ENCODE measurements at regions not wholly inside any gene's neighbourhood (a gene's known extent, or its start where the extent isn't known, plus 50 kb on each side); places are given as distances from the start of the nearest gene placed in this dataset.

DNA sequence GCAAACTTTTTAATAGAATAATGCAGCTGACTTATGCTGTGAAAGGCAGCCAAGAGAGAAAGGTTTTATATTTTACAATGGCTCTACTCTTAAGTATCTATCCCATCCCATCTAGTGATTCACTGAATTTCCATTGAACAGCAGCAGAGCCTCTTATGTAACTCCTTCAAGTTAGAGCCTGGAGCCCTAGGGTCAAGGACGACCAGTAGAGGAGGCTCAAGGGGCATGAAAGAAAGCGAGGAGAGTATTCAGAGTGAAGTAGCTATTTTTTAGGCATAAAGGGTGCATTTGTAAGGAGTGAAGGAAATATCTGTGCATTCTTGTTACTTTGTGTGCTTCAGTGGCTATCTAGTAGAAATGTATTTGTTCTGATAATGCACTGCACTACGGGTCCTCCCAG lies 180.2 kb upstream of the TPK1 start:
- no peaks in the 10 kb centered on the region for H3K27me3 ChIP-seq (ENCODE audit: low read length)
- no peaks in the 10 kb centered on the region for H4K20me1 ChIP-seq (ENCODE audit: low read depth, low read length)
- H3K36me3 ChIP-seq (ENCODE audit: low read length), result no peaks in the 10 kb centered on the region
- H3K9me3 ChIP-seq (ENCODE audit: insufficient read depth, low read length), result no peaks in the 10 kb centered on the region
- no peaks in the 10 kb centered on the region for H3F3A ChIP-seq (ENCODE audit: insufficient read depth)
- no peak overlapping the region for H3K27ac ChIP-seq (ENCODE audit: low read depth, low read length)
- no peaks in the 10 kb centered on the region for H3K9me2 ChIP-seq (replicated peaks; ENCODE audit: insufficient read depth, low read length)
- H3K4me3 ChIP-seq (ENCODE audit: insufficient read depth, low read length, poor library complexity, severe bottlenecking), result no peak overlapping the region
- no peak overlapping the region for H3K9ac ChIP-seq (ENCODE audit: low read length)
- TF ChIP-seq EZH2phosphoT487 (conservative IDR thresholded peaks at IDR 0.05; ENCODE audit: low read length), result no peak
- TF ChIP-seq, protein P1, sequence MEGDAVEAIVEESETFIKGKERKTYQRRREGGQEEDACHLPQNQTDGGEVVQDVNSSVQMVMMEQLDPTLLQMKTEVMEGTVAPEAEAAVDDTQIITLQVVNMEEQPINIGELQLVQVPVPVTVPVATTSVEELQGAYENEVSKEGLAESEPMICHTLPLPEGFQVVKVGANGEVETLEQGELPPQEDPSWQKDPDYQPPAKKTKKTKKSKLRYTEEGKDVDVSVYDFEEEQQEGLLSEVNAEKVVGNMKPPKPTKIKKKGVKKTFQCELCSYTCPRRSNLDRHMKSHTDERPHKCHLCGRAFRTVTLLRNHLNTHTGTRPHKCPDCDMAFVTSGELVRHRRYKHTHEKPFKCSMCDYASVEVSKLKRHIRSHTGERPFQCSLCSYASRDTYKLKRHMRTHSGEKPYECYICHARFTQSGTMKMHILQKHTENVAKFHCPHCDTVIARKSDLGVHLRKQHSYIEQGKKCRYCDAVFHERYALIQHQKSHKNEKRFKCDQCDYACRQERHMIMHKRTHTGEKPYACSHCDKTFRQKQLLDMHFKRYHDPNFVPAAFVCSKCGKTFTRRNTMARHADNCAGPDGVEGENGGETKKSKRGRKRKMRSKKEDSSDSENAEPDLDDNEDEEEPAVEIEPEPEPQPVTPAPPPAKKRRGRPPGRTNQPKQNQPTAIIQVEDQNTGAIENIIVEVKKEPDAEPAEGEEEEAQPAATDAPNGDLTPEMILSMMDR (IDR thresholded peaks at IDR 0.05; ENCODE audit: insufficient read depth, low read length, poor library complexity, severe bottlenecking), result no peak
- H3K4me2 ChIP-seq (ENCODE audit: low read depth, low read length, poor library complexity, severe bottlenecking), result no peak overlapping the region
- no peaks in the 10 kb centered on the region for H3K79me2 ChIP-seq (ENCODE audit: insufficient read depth, low read length)
- H2AFZ ChIP-seq (ENCODE audit: low read depth, low read length, severe bottlenecking), result no peak overlapping the region

DNA sequence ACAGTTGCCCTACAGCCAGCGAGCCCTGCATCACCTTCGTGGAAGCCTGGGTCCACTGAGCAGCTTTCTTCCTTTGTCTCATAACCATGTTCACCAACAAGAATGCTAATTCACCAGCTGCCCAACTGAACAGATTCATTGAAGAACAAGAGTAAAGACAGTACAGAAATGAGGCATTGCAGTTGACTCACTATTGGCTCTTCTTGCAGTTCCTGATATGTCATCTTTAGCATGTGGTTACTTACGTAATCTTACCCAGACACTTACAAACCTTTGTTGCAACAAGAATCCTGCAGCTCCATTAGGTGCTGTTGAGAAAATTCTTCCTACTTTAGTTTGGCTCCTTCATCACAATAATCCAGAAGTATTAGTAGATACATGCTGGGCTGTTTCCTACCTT lies 174.0 kb upstream of the TPK1 start:
- H4K20me1 ChIP-seq (ENCODE audit: low read depth, low read length), result no peaks in the 10 kb centered on the region
- H3K4me2 ChIP-seq (ENCODE audit: low read depth, low read length, poor library complexity, severe bottlenecking), result no peak overlapping the region
- no peaks in the 10 kb centered on the region for H3F3A ChIP-seq (ENCODE audit: insufficient read depth)
- H2AFZ ChIP-seq (ENCODE audit: low read depth, low read length, severe bottlenecking), result no peak overlapping the region
- TF ChIP-seq EZH2phosphoT487 (conservative IDR thresholded peaks at IDR 0.05; ENCODE audit: low read length), result no peak
- TF ChIP-seq, protein P1 (IDR thresholded peaks at IDR 0.05; ENCODE audit: insufficient read depth, low read length, poor library complexity, severe bottlenecking), result no peak
- no peak overlapping the region for H3K9ac ChIP-seq (ENCODE audit: low read length)
- H3K36me3 ChIP-seq (ENCODE audit: low read length), result no peaks in the 10 kb centered on the region
- H3K27ac ChIP-seq (ENCODE audit: low read depth, low read length), result no peak overlapping the region
- H3K27me3 ChIP-seq (ENCODE audit: low read length), result no peaks in the 10 kb centered on the region
- H3K79me2 ChIP-seq (ENCODE audit: insufficient read depth, low read length), result no peaks in the 10 kb centered on the region
- no peaks in the 10 kb centered on the region; the same call in 1 of the 2 replicates for H3K9me2 ChIP-seq (replicated peaks; ENCODE audit: insufficient read depth, low read length)
- no peak overlapping the region for H3K4me3 ChIP-seq (ENCODE audit: insufficient read depth, low read length, poor library complexity, severe bottlenecking)
- H3K9me3 ChIP-seq (ENCODE audit: insufficient read depth, low read length), result no peaks in the 10 kb centered on the region

DNA sequence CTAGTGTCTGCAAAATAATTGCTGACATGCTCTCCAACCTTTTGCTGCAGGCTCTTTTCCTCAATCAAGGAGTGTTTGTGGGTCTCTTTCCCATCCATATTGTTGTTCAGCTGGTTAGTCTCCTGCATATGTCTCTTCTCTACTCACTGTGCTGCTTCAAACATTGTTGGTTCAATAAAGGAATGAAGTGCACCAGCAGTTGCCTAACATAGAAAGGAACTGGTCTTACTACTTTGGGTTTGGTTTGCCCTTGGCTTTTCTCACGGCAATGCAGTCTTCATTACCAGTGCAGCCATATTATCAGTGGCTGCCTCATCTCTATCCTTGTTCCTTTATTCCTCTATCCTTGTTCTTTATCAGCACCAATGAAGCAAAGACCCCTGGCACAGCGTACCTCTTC lies 169.7 kb upstream of the TPK1 start:
- Histone ChIP-seq H3K9me3 (ENCODE audit: insufficient read depth, low read length) (no peaks in the 10 kb centered on the region), H3F3A (ENCODE audit: insufficient read depth) (no peaks in the 10 kb centered on the region), H3K4me3 (ENCODE audit: insufficient read depth, low read length, poor library complexity, severe bottlenecking) (no peak overlapping the region), H3K4me2 (ENCODE audit: low read depth, low read length, poor library complexity, severe bottlenecking) (no peak overlapping the region), H3K9me2 (replicated peaks; ENCODE audit: insufficient read depth, low read length) (no peaks in the 10 kb centered on the region; the same call in 1 of the 2 replicates), H3K27ac (ENCODE audit: low read depth, low read length) (no peak overlapping the region), H4K20me1 (ENCODE audit: low read depth, low read length) (no peaks in the 10 kb centered on the region), H3K27me3 (ENCODE audit: low read length) (no peaks in the 10 kb centered on the region), H3K79me2 (ENCODE audit: insufficient read depth, low read length) (no peaks in the 10 kb centered on the region), H2AFZ (ENCODE audit: low read depth, low read length, severe bottlenecking) (no peak overlapping the region), H3K9ac (ENCODE audit: low read length) (no peak overlapping the region), H3K36me3 (ENCODE audit: low read length) (no peaks in the 10 kb centered on the region)
- no peak for TF ChIP-seq EZH2phosphoT487 (conservative IDR thresholded peaks at IDR 0.05; ENCODE audit: low read length)
- TF ChIP-seq, protein P1 (IDR thresholded peaks at IDR 0.05; ENCODE audit: insufficient read depth, low read length, poor library complexity, severe bottlenecking), result no peak

All from SU-DHL-6 (cell line).